Pancreas (tissue), 10 donors: ENCODE measurements at regions not wholly inside any gene's neighbourhood (a gene's known extent, or its start where the extent isn't known, plus 50 kb on each side); places are given as distances from the start of the nearest gene placed in this dataset.

Experiments used
- ATAC-seq, 4 donors: fragments of 200-7000 bp; cut with Tn5 transposase; one replicate each; pipeline versions ENCODE4 v1.8.0 to v1.9.1; 2020; ENCODE audit warnings: mild to moderate bottlenecking in 4 of 4, moderate library complexity in 4 of 4
- DNase-seq, 6 donors: peaks; one replicate each; pipeline ENCODE4 v3.0.0-alpha.2; 2020
- FAIRE-seq: peaks from 2 replicates; lab custom pipeline; 2012; peaks lifted over from hg19 to GRCh38; lab: Jason Lieb, UNC
- H3K27ac ChIP-seq, 4 donors: fragments of 200-600 bp; sonication (generic); 1 replicate in 3 of 4; 2 replicates in 1 of 4; pipeline versions ENCODE4 v1.5.0 to v1.8.0; 2020
- H3K27me3 ChIP-seq, 4 donors: fragments of 200-600 bp; one replicate each; pipeline ENCODE4 v1.8.0; 2021
- H3K36me3 ChIP-seq, 3 donors: fragments of 200-600 bp; sonication (generic) in 1 of 3; one replicate each; pipeline versions ENCODE4 v1.5.0 to v1.8.0; 2020 to 2021
- H3K4me1 ChIP-seq, 3 donors: fragments of 200-600 bp; one replicate each; pipeline ENCODE4 v1.8.0; 2021
- H3K4me3 ChIP-seq, 4 donors: fragments of 200-600 bp; sonication (generic) in 2 of 4; one replicate each; pipeline versions ENCODE4 v1.5.0 to v1.8.0; 2020 to 2021
- H3K9me3 ChIP-seq, 4 donors: fragments of 200-600 bp; one replicate each; pipeline ENCODE4 v1.8.0; 2021
- WGBS, 2 donors: extraction: QIAGEN DNeasy Blood & Tissue Kit; methylation state at CpG; one replicate each; pipeline ENCODE4 v1.1.7; 2013; 5-methylcytosine and 5-hydroxymethylcytosine counted together
- intact Hi-C, 3 donors: fragments of 100-400 bp; cut with DNase I; formaldehyde crosslinking; loops; one replicate each; pipeline versions ENCODE4 v1.11.1 to v1.14.2; 2022
- TF ChIP-seq, protein P1 (sequence below), 4 donors: fragments of 200-600 bp; sonication (generic) in 3 of 4; IDR thresholded peaks; one replicate each; pipeline versions ENCODE4 v1.5.0 to v1.8.0; 2021; ENCODE audit warnings: antibody characterized with exemption in 4 of 4
- donor health status: healthy with polysubstance abuse.
- donor health status: DM: no; HTN: no; CAD: no; lungs with moderate emphysema.
- donor health status: DM: no; HTN: no; CAD: no.
- donor health status: control.
- donor health status: control.
- donor health status: Bipolar disorder and iron deficiency.
- donor health status: DM: yes; HTN: yes; CAD: no.
- donor health status: DM: no; HTN: no; CAD: no.
- donor health status: DM: no; HTN: no; CAD: no.
- donor health status: DM: yes; HTN: yes; CAD: no.

DNA sequence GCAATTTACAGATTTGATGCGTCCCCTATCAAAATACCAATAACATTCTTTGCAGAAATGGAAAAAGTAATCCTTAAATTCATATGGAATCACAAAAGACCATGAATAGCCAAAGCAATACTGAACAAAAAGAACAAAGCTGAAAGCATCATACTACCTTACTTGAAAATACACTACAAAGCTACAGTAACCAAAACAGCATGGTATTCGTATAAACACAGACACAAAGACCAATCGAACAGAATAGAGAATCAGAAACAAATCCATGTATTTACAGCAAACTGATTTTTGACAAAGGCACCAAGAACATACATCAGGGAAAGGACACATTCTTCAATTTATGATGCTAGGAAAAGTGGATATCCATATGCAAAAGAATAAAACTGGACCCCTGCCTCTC lies 206.5 kb upstream of the PDE10A start:
- Histone ChIP-seq H3K4me3 (no peak overlapping the region), H3K36me3 (no peaks in the 10 kb centered on the region), H3K27me3 (no peaks in the 10 kb centered on the region), H3K4me1 (no peaks in the 10 kb centered on the region), H3K9me3 (no peaks in the 10 kb centered on the region), H3K27ac (no peak overlapping the region)
- 58 to 82% methylated on average over 3 of the region's 3 CpGs for WGBS, 2 donors
- intact Hi-C loops = no loop called here
- no peak for ATAC-seq
- no peak for DNase-seq
- TF ChIP-seq, protein P1, sequence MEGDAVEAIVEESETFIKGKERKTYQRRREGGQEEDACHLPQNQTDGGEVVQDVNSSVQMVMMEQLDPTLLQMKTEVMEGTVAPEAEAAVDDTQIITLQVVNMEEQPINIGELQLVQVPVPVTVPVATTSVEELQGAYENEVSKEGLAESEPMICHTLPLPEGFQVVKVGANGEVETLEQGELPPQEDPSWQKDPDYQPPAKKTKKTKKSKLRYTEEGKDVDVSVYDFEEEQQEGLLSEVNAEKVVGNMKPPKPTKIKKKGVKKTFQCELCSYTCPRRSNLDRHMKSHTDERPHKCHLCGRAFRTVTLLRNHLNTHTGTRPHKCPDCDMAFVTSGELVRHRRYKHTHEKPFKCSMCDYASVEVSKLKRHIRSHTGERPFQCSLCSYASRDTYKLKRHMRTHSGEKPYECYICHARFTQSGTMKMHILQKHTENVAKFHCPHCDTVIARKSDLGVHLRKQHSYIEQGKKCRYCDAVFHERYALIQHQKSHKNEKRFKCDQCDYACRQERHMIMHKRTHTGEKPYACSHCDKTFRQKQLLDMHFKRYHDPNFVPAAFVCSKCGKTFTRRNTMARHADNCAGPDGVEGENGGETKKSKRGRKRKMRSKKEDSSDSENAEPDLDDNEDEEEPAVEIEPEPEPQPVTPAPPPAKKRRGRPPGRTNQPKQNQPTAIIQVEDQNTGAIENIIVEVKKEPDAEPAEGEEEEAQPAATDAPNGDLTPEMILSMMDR (IDR thresholded peaks at IDR 0.05) = no peak
- no peak for FAIRE-seq

DNA sequence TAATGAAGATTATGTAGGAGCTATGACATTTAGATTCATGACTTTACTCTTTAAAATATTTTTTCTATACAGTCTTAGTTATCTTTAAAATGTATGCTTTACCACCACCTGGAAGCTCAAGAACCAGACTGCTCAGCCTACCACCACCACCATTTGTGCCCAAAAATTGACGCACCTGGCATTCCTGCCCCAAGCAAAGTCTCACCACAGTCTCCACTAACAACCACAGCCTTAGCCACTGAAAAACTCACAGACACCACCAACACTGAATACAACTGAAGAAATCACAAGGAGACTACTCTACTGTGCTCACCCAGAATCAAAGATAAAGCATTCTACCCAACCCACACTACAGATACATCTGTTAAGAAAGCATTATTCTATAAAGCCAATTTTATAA lies 201.9 kb upstream of the PDE10A start:
- TF ChIP-seq, protein P1 (IDR thresholded peaks at IDR 0.05) = no peak
- no peak for DNase-seq
- H3K4me3 ChIP-seq = no peak overlapping the region
- H3K36me3 ChIP-seq = no peaks in the 10 kb centered on the region
- H3K27me3 ChIP-seq = no peaks in the 10 kb centered on the region
- FAIRE-seq = no peak
- peaks cover 0 to 4% (median 0%) of the 10 kb centered on the region in 3 donors for H3K4me1 ChIP-seq
- intact Hi-C loops = no loop called here
- ATAC-seq = no peak
- WGBS, 2 donors = 43 to 96% methylated on average over 1 of the region's 1 CpG
- H3K27ac ChIP-seq = no peak overlapping the region
- no peaks in the 10 kb centered on the region for H3K9me3 ChIP-seq

GRCh38 chr6:165864218-165864617 lies 201.2 kb upstream of the PDE10A start:
- ATAC-seq (no peak), FAIRE-seq (no peak), DNase-seq (no peak)
- H3K27me3 ChIP-seq = no peaks in the 10 kb centered on the region
- intact Hi-C loops = no loop called here
- H3K36me3 ChIP-seq = no peaks in the 10 kb centered on the region
- no peaks in the 10 kb centered on the region for H3K9me3 ChIP-seq
- no peak overlapping the region for H3K4me3 ChIP-seq
- no peak overlapping the region for H3K27ac ChIP-seq
- TF ChIP-seq, protein P1 (IDR thresholded peaks at IDR 0.05) = no peak
- peaks cover 0 to 4% (median 0%) of the 10 kb centered on the region in 3 donors for H3K4me1 ChIP-seq

- Histone ChIP-seq H3K4me3 (no peak overlapping the region), H3K9me3 (no peaks in the 10 kb centered on the region), H3K27ac (no peak overlapping the region), H3K27me3 (no peaks in the 10 kb centered on the region), H3K4me1 (peaks cover 0 to 4% (median 0%) of the 10 kb centered on the region in 3 donors), H3K36me3 (no peaks in the 10 kb centered on the region)
- no peak for FAIRE-seq
- ATAC-seq = no peak
- no peak for DNase-seq
- intact Hi-C loops = no loop called here
- 65 to 68% methylated on average over 3 of the region's 3 CpGs for WGBS, 2 donors
- TF ChIP-seq, protein P1 (IDR thresholded peaks at IDR 0.05) = no peak
These were observed 200.8 kb upstream of the PDE10A start for GRCh38 chr6:165863801-165864200.

GRCh38 chr6:165862813-165863212 lies 199.8 kb upstream of the PDE10A start:
- no peak overlapping the region for H3K27ac ChIP-seq
- TF ChIP-seq, protein P1 (IDR thresholded peaks at IDR 0.05) = no peak
- H3K4me3 ChIP-seq = no peak overlapping the region
- DNase-seq = no peak
- H3K4me1 ChIP-seq = peaks cover 0 to 4% (median 0%) of the 10 kb centered on the region in 3 donors
- ATAC-seq = no peak
- H3K27me3 ChIP-seq = no peaks in the 10 kb centered on the region
- FAIRE-seq = no peak
- 73 to 88% methylated on average over 4 of the region's 4 CpGs for WGBS, 2 donors
- intact Hi-C loops = no loop called here
- H3K36me3 ChIP-seq = no peaks in the 10 kb centered on the region
- no peaks in the 10 kb centered on the region for H3K9me3 ChIP-seq
